ENCODE measurements at regions not wholly inside any gene's neighbourhood (a gene's known extent, or its start where the extent isn't known, plus 50 kb on each side); places are given as distances from the start of the nearest gene placed in this dataset.

DNA sequence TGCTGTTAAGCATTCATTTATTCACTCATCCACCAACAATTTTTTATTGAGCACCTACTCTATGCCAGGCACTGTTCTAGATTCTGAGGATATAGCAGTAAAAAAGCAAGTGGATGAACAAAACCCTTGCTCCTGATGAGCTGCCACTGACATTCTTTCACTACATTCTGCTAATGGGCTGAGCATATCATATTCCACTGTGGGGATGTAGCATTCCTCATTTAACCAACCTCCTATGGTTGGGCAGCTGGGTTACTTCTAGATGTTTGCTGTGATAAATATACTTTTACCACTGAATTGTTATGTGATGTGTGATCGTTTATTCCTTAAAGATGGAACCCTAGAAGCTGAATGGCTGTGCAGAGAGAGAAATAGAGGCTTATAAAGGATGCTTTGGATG lies 176.9 kb downstream of the MN1 start:
- TF ChIP-seq EZH2 (IDR thresholded peaks at IDR 0.05; ENCODE audit: low read depth, low read length, severe bottlenecking) (no peak), EGR1 (IDR thresholded peaks at IDR 0.05; ENCODE audit: borderline replicate concordance, low read depth, low read length) (no peak), POLR2A (IDR thresholded peaks at IDR 0.05; ENCODE audit: control extremely low read depth in 1 of 2, low read depth in 2 of 2, low read length in 2 of 2) (no peak), POLR2AphosphoS5 (IDR thresholded peaks at IDR 0.05; ENCODE audit: low read depth, low read length) (no peak), SP4 (IDR thresholded peaks at IDR 0.05; ENCODE audit: low read length) (no peak), JUND (IDR thresholded peaks at IDR 0.05; ENCODE audit: low read length) (no peak), HDAC2 (IDR thresholded peaks at IDR 0.05; ENCODE audit: borderline replicate concordance in 1 of 2, low read depth in 2 of 2, low read length in 2 of 2) (no peak), CHD2 (IDR thresholded peaks at IDR 0.05; ENCODE audit: low read length) (no peak), SIRT6 (IDR thresholded peaks at IDR 0.05; ENCODE audit: low read length) (no peak)
- TF ChIP-seq, protein P1, sequence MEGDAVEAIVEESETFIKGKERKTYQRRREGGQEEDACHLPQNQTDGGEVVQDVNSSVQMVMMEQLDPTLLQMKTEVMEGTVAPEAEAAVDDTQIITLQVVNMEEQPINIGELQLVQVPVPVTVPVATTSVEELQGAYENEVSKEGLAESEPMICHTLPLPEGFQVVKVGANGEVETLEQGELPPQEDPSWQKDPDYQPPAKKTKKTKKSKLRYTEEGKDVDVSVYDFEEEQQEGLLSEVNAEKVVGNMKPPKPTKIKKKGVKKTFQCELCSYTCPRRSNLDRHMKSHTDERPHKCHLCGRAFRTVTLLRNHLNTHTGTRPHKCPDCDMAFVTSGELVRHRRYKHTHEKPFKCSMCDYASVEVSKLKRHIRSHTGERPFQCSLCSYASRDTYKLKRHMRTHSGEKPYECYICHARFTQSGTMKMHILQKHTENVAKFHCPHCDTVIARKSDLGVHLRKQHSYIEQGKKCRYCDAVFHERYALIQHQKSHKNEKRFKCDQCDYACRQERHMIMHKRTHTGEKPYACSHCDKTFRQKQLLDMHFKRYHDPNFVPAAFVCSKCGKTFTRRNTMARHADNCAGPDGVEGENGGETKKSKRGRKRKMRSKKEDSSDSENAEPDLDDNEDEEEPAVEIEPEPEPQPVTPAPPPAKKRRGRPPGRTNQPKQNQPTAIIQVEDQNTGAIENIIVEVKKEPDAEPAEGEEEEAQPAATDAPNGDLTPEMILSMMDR (IDR thresholded peaks at IDR 0.05; ENCODE audit: control extremely low read depth in 1 of 3, insufficient read depth in 1 of 3, low read depth in 1 of 3, low read length in 3 of 3), result no peak

All from H1 (cell line).